HG02610 (cell line): ENCODE measurements at regions not wholly inside any gene's neighbourhood (a gene's known extent, or its start where the extent isn't known, plus 50 kb on each side); places are given as distances from the start of the nearest gene placed in this dataset.

Source experiments
- ATAC-seq: cut with Tn5 transposase; IDR thresholded peaks from one replicate; pipeline ENCODE4 v1.9.1; 2021; ENCODE audit warnings: mild to moderate bottlenecking, moderate library complexity; ENCODE audit not compliant: unreplicated experiment

DNA sequence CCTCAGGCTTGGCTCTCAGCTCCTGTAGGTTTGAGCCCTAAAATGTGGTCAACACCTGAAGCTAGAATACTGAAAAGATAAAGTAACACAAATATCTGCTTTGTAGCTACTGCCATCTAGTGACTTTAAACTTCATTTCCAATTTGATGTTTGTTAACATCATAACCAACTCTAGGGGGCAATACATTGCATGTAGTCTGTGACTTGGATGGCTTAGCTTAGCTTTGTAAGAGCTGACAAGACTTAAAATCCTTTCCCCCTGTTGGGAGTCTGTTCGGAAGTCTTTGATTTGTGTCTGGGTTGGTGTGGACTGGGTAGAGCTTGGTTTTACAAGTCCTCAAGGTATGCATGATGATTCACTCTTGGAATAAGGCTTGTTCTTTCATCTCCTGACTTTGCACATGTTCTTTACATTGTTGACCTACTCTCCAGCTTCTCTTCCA lies 51.7 kb downstream of the SCN11A start:
- ATAC-seq = peak; percentile 54

GRCh38 chr3:38998086-38998485 lies 53.7 kb downstream of the SCN11A start:
- ATAC-seq = no peak

DNA sequence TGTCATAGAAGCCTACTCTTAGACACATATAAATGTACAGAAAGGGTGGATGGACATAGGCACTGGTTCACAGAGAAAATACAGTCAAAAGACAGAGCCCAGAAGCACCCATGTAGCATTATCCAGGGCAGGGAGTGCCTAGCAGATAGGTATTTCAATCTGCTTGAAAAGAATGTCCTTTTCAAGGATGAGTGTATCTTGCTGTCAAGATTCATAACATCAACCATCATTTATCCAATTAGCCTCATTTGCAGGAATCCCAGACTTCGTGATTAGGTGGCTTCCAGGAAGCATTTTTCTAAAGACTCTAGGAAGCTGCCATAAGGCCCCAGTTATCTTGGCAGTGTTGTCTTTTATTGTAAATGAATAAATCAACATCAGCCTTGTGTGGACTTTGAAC lies 55.6 kb downstream of the SCN11A start:
- no peak for ATAC-seq

DNA sequence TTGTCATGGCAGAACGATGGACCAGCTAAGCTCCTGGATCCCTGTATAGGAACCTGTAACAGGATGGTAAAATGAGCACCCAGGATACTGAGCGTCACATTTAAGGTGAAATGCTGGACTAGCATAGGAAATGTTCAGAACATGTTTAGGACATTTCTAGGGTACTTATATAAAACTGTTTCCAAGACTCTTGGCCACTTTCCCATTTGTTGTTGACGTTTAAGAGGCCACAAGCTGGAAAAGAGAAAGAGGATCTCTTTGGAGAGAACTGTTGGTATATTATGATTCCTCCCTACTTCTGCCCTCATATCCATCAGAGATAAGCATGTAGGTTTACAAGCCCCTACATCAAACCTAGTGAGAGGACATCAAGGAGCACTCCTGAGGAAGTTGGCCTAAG lies 57.5 kb downstream of the SCN11A start:
- no peak for ATAC-seq

DNA sequence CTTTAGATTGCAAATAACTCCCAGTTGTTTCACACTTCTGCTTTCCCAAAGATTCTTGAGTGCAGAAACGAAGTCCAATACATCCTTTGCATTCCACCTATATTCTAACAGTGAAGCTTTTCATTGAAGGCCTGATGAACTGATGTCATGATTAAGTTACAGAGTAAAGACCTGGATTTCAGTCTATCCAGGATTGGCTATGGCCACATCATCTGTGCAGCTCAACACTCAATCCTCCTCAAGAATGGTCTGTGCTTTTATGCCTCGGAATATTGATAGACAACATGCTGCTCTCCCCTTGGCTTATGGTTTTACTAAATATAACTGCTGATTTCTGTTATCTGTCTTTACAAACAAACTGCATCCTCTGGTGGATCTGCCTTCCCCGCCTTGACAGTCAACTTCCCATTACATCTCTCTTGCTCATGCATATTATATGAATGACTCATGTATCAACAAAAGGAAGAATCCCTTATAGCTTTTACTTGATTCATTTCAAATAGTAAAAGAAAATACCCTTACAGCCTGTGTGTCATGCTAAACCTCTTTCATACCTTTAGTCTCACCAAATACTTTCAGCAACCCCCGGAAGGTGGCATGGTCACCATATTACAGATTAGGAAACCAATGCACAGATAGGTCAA lies 59.5 kb downstream of the SCN11A start:
- no peak for ATAC-seq

DNA sequence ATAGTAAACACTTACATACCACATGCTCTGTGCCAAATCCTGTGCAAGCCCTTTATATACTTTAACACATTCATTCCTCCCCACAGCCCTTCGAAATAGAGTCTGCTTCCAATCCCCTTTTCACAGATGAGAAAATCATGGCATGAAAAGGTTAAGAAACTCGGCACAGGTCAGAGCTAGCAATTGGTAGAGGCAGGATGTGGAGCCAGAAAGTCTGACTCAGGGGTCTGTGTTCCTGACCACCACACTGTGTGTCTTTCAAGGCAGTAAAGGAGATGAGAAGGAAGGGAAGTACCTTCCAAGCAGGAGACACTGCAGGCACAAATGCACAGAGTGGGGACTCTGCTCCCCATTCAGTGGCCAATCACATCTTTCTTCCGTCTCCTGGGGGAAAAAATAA lies 61.1 kb downstream of the SCN11A start:
- ATAC-seq = no peak

GRCh38 chr3:38989917-38990510 lies 61.7 kb downstream of the SCN11A start:
- no peak for ATAC-seq

DNA sequence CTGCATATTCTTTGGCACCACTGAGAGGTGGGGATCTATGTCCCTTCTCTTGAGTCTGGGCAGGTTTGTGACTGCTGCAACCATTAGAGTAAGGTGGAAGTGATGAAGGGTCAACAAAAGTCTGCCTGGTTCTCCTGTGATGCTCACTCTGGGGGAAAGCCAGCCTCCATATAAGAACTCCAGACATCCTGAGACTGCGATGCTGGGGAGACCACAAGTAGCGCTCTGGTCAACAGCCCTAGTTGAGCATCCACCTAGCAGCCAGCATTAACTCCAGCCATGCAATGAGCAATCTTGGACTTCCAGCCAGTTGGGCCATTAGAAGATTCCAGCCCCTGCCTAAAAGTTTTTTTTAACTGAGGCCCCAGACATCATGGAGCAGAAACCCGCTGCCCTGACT lies 62.8 kb downstream of the SCN11A start:
- ATAC-seq = no peak

- ATAC-seq = no peak
These were observed 64.3 kb downstream of the SCN11A start for GRCh38 chr3:38987456-38987855.

GRCh38 chr3:38986901-38987300 lies 64.8 kb downstream of the SCN11A start:
- no peak for ATAC-seq

GRCh38 chr3:38985981-38986380 lies 65.8 kb downstream of the SCN11A start:
- ATAC-seq = no peak

DNA sequence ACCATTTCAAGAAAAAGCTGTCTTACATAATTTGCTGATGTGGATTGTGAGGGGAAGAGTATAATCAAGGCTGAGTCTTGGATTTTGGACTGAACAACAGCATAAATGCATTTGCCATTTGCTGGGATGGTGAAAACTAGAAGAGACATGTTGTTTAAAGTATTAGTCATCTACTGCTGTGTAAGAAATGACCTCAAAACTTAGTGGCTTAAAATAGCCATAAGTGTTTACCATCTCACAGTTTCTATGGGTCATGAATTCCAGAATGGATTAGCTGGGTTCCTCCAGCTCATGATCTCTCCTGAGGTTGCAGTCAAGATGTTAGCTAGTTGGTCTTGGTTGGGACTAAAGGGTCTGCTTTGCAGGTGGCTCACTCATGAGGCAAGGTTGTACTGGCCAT lies 66.2 kb downstream of the SCN11A start:
- no peak for ATAC-seq

- no peak for ATAC-seq
These were observed 67.0 kb downstream of the SCN11A start for GRCh38 chr3:38984731-38985130.

DNA sequence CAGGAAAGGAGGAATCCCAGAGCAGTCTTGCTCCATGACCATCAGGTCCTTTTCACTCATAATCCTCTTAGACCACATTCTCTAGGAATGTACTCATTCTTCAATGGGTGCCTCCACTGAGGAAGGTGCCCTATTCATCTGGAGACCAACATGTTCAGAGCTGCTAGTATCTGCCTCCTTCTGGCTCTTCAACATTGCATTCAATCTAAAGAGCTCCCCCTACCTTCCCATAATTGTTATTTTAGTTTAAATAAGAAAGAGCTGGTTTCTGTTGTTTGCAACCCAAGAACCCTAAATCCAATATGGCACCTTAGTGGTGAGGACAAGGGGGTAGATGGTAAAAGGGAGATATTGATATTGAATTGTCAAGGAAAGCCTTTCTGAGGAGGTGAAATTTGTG lies 67.6 kb downstream of the SCN11A start:
- no peak for ATAC-seq

- no peak for ATAC-seq
These were observed 70.8 kb downstream of the SCN11A start for GRCh38 chr3:38980938-38981337.

GRCh38 chr3:38978729-38979128 lies 73.0 kb downstream of the SCN11A start:
- no peak for ATAC-seq

GRCh38 chr3:38970851-38971638 lies 80.7 kb downstream of the SCN11A start:
- ATAC-seq = no peak

DNA sequence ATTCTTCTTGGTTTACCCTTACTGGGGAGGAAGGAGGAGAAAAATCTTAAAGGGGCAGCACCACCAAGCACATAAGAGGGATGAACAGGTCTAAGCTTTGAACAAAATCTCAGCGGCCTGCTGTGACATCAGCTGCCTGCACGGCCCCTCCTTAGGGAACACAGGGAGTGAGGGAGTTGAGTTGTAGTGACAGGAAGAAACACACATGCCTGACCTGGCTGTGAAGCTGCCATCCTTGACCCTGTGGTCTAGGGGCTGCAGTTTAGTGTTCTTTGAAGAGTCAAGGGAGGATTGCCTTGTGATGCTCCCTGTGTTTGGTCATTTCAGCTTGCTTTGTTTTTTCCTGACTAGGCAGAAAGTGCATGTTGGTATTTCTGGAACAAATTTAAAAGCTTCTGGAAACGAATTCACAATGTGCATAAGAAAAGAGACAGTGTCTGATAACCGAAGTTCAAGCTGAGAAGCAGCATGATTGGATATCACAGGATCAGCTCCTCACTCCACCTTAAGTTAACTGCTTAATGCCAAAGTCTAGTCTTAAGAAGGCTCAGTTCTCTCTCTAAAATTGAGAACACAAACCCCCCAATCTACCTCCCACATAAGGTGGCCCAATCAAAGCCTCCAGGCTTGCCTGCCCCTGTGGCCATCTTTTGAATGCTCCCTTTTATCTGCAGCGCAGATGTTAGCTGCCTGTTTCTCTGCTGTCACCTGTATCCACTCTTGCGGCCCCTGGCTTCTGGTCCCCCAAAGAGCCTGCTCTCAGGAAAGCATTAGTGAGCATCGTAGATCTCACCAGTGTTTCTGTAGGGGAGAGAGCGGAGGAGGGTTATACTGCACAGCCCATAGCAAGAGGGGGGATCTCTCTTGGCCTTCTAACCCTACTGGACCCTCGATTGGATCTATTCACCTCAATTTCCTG lies 82.2 kb downstream of the SCN11A start:
- ATAC-seq = no peak

DNA sequence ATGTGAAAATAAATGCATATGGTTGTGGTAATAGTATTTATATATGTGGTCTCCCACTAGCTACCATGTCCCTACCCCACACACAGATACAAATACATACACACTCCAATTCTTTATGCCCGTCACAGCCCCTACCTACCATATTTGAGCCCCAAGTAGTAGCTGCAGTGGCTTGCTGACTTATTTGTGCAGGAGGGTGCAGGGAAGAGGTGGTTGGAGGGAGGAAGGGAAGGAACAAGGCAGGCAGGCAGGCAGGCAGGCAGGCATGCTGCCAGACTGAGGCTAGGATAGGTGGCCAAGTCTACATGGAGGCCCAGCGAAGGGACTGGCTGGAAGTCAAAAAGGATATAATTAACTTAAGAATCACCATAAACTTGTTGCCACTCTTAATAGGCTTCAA lies 82.9 kb downstream of the SCN11A start:
- ATAC-seq = no peak

GRCh38 chr3:38968403-38968802 lies 83.3 kb downstream of the SCN11A start:
- no peak for ATAC-seq

DNA sequence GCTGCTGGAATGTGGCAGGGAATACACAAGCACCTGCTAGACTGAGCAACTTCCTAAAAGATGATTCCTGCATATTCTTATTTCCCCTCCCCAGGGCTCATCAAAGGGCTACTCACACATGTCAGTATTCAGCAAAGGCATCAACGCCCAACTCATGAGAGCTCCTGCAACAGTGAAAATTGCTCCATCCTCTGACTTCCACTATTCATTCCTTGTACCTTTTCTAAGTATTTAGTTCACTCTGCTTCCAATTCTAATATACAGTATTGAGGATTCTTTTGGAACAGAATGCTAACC lies 84.1 kb downstream of the SCN11A start:
- ATAC-seq = no peak
